ENCODE measurements at regions not wholly inside any gene's neighbourhood (a gene's known extent, or its start where the extent isn't known, plus 50 kb on each side); places are given as distances from the start of the nearest gene placed in this dataset.

DNA sequence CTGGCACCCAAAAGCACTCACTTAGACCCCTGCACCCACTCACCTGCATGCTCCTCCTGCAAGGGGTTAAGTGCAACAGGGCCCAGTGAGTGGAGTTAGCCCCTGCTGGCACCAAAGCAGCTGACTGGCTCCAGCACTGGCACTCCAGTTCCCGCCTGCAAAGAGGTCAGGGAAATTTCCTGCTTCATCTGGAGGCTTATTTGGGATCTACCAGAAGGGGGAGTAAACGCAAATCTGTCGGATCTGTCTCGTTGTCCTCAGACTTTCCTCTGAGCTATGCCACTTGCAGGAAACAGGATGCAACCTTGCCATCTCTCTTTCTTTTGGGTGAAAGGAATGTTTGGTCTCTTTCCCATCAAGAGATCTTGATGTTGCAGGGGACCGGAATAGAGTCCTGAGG, 435.6 kb downstream of the PCDH10 start:
- DNase-seq (ENCODE audit: low read depth) = no peak
- H3K4me3 ChIP-seq (ENCODE audit: low read depth, low read length) = no peak overlapping the region
- TF ChIP-seq CTCF (IDR thresholded peaks at IDR 0.05; ENCODE audit: insufficient read depth, low read depth, low read length, missing control alignments) = no peak

DNA sequence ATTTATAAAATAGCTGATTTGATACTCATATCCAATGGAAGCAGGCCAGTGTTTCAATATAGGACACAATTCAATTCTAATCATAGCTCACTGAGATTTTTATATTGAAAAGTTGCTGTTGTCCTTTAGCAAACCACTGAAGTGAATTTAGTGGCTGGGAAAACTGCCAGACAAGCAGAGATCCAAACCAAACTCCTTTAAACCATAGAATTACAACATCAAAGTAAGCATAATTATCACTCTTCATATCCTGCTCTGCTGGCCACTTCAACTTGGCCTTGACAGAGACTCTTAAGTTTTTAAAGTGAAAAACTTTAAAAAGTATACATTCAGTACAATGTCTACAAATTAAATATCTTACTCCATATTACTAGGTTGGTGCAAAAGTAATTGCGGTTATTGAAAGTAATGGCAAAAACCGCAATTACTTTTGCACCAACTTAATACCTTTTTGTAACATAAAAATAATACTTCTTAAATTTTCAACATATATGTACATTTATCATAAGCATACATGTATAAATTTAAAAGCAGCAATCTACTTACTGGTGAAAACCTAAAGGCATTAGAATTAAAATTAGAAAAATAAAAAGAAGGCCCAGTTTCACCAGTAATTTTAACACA, 433.0 kb downstream of the PCDH10 start:
- no peak overlapping the region for H3K4me3 ChIP-seq (ENCODE audit: low read depth, low read length)
- no peak for TF ChIP-seq CTCF (IDR thresholded peaks at IDR 0.05; ENCODE audit: insufficient read depth, low read depth, low read length, missing control alignments)
- no peak for DNase-seq (ENCODE audit: low read depth)

GRCh38 chr4:133574248-133574647, 425.2 kb downstream of the PCDH10 start:
- H3K4me3 ChIP-seq (ENCODE audit: low read depth, low read length) = no peak overlapping the region
- DNase-seq (ENCODE audit: low read depth) = no peak
- no peak for TF ChIP-seq CTCF (IDR thresholded peaks at IDR 0.05; ENCODE audit: insufficient read depth, low read depth, low read length, missing control alignments)

GRCh38 chr4:133565379-133565778, 416.3 kb downstream of the PCDH10 start:
- no peak overlapping the region for H3K4me3 ChIP-seq (ENCODE audit: low read depth, low read length)
- no peak for DNase-seq (ENCODE audit: low read depth)
- no peak for TF ChIP-seq CTCF (IDR thresholded peaks at IDR 0.05; ENCODE audit: insufficient read depth, low read depth, low read length, missing control alignments)

GRCh38 chr4:133559987-133560386, 410.9 kb downstream of the PCDH10 start:
- H3K4me3 ChIP-seq (ENCODE audit: low read depth, low read length) = no peak overlapping the region
- TF ChIP-seq CTCF (IDR thresholded peaks at IDR 0.05; ENCODE audit: insufficient read depth, low read depth, low read length, missing control alignments) = no peak
- DNase-seq (ENCODE audit: low read depth) = no peak

DNA sequence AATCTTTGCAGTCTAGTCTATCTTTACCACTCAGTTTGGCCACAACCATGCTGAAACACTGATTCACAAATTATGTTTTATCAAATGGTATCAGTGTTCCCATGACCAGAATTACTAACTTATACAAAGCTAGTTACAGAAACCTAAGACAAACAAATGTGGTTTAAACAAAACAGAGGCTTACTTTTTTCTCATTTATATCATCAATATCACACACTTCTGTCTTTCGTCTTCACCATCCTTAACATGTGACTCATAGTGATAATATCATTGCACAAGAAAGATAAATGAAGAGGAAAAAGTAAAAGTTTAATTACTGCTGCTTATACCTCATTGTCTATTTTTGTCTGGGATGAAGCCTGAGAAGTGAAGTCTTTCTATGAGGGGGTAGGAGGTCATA, 406.6 kb downstream of the PCDH10 start:
- H3K4me3 ChIP-seq (ENCODE audit: low read depth, low read length) = no peak overlapping the region
- DNase-seq (ENCODE audit: low read depth) = no peak
- TF ChIP-seq CTCF (IDR thresholded peaks at IDR 0.05; ENCODE audit: insufficient read depth, low read depth, low read length, missing control alignments) = no peak

- DNase-seq (ENCODE audit: low read depth) = no peak
- H3K4me3 ChIP-seq (ENCODE audit: low read depth, low read length) = no peak overlapping the region
- TF ChIP-seq CTCF (IDR thresholded peaks at IDR 0.05; ENCODE audit: insufficient read depth, low read depth, low read length, missing control alignments) = no peak
Observed at GRCh38 chr4:133550436-133550835, 401.3 kb downstream of the PCDH10 start.

Measured in GM12865 (cell line).